ENCODE measurements at regions not wholly inside any gene's neighbourhood (a gene's known extent, or its start where the extent isn't known, plus 50 kb on each side); places are given as distances from the start of the nearest gene placed in this dataset.

- TF ChIP-seq CTCF (IDR thresholded peaks at IDR 0.05) (no peak), EP300 (IDR thresholded peaks at IDR 0.05) (no peak), POLR2AphosphoS5 (IDR thresholded peaks at IDR 0.05) (no peak), POLR2A (IDR thresholded peaks at IDR 0.05) (no peak)
Measured at GRCh38 chr6:167759912-167760311, 66.8 kb upstream of the AFDN start.
